Uterus (tissue), 3 donors: ENCODE measurements at regions not wholly inside any gene's neighbourhood (a gene's known extent, or its start where the extent isn't known, plus 50 kb on each side); places are given as distances from the start of the nearest gene placed in this dataset.
A peak's percentile ranks its signal among the peaks of the same experiment; 100 is the strongest.

ENCODE experiments used
- DNase-seq, 2 donors: peaks; one replicate each; pipeline ENCODE4 v3.0.0-alpha.2; 2019 to 2020
- H3K27ac ChIP-seq, 2 donors: fragments of 200-600 bp; sonication (generic); 1 replicate in 1 of 2; 2 replicates in 1 of 2; pipeline ENCODE4 v1.5.1; 2016 to 2018
- H3K27me3 ChIP-seq, 2 donors: fragments of 200-600 bp; sonication (generic); one replicate each; pipeline ENCODE4 v1.5.1; 2018 to 2019; ENCODE audit warnings: control low read depth in 1 of 2
- H3K36me3 ChIP-seq, 2 donors: fragments of 200-600 bp; sonication (generic); one replicate each; pipeline ENCODE4 v1.5.1; 2019; ENCODE audit warnings: control low read depth in 1 of 2
- H3K4me1 ChIP-seq, 2 donors: fragments of 200-600 bp; sonication (generic); one replicate each; pipeline ENCODE4 v1.5.1; 2018 to 2019; ENCODE audit warnings: control low read depth in 1 of 2
- H3K4me3 ChIP-seq, 2 donors: fragments of 200-600 bp; sonication (generic); 1 replicate in 1 of 2; 2 replicates in 1 of 2; pipeline ENCODE4 v1.5.1; 2018 to 2019; ENCODE audit warnings: mild to moderate bottlenecking in 1 of 2
- H3K9me3 ChIP-seq, 2 donors: fragments of 200-600 bp; sonication (generic); one replicate each; pipeline ENCODE4 v1.5.1; 2019; ENCODE audit warnings: control low read depth in 1 of 2
- CTCF ChIP-seq, 4 experiments: fragments of 200-600 bp in 2 of 4; fragments of 450-650 bp in 2 of 4; sonication (generic) in 2 of 4; IDR thresholded peaks; one replicate each; pipeline ENCODE4 v1.5.1; 2016 to 2019; ENCODE audit warnings: antibody characterized with exemption in 4 of 4, mild to moderate bottlenecking in 2 of 4, moderate library complexity in 1 of 4
- POLR2A ChIP-seq, 2 donors: fragments of 450-650 bp; IDR thresholded peaks; one replicate each; pipeline ENCODE4 v1.6.1; 2016; ENCODE audit warnings: antibody characterized with exemption in 2 of 2, mild to moderate bottlenecking in 1 of 2, moderate library complexity in 1 of 2
- intact Hi-C: fragments of 100-400 bp; cut with DNase I; formaldehyde crosslinking; loops from one replicate; pipeline ENCODE4 v1.15.1; 2023; ENCODE audit warnings: low total_unique reads
- donor health status: DM: yes; HTN: yes; CAD: no.

- no peaks in the 10 kb centered on the region for H3K36me3 ChIP-seq
- no peaks in the 10 kb centered on the region for H3K27me3 ChIP-seq
- intact Hi-C loops = no loop called here
- H3K4me1 ChIP-seq = no peaks in the 10 kb centered on the region
- H3K27ac ChIP-seq = no peak overlapping the region
- TF ChIP-seq POLR2A (IDR thresholded peaks at IDR 0.05) (no peak), CTCF (IDR thresholded peaks at IDR 0.05) (no peak)
- DNase-seq = no peak
- no peaks in the 10 kb centered on the region for H3K9me3 ChIP-seq
- no peak overlapping the region for H3K4me3 ChIP-seq
Measured at GRCh38 chr18:55912071-55912470, 324.1 kb upstream of the TCF4 start.

- TF ChIP-seq POLR2A (IDR thresholded peaks at IDR 0.05) (no peak), CTCF (IDR thresholded peaks at IDR 0.05) (no peak)
- no peaks in the 10 kb centered on the region for H3K27me3 ChIP-seq
- H3K4me3 ChIP-seq = no peak overlapping the region
- H3K4me1 ChIP-seq = no peaks in the 10 kb centered on the region
- H3K27ac ChIP-seq = no peak overlapping the region
- no peak for DNase-seq
- intact Hi-C loops = no loop called here
- H3K36me3 ChIP-seq = no peaks in the 10 kb centered on the region
- no peaks in the 10 kb centered on the region for H3K9me3 ChIP-seq
Measured at GRCh38 chr18:55910296-55910695, 322.3 kb upstream of the TCF4 start.

- Histone ChIP-seq H3K36me3 (no peaks in the 10 kb centered on the region), H3K27ac (no peak overlapping the region), H3K4me1 (no peaks in the 10 kb centered on the region), H3K4me3 (no peak overlapping the region), H3K9me3 (no peaks in the 10 kb centered on the region), H3K27me3 (no peaks in the 10 kb centered on the region)
- intact Hi-C loops = no loop called here
- DNase-seq = no peak
- TF ChIP-seq POLR2A (IDR thresholded peaks at IDR 0.05) (no peak), CTCF (IDR thresholded peaks at IDR 0.05) (no peak)
Measured at GRCh38 chr18:55908901-55909366, 320.9 kb upstream of the TCF4 start.

- TF ChIP-seq POLR2A (IDR thresholded peaks at IDR 0.05) (no peak), CTCF (IDR thresholded peaks at IDR 0.05) (no peak)
- H3K36me3 ChIP-seq = no peaks in the 10 kb centered on the region
- no peak overlapping the region for H3K4me3 ChIP-seq
- DNase-seq = peak in 1 of 2 donors; percentile 25
- intact Hi-C loops = no loop called here
- H3K27me3 ChIP-seq = no peaks in the 10 kb centered on the region
- H3K27ac ChIP-seq = peak overlapping the region; percentile 10 to 13
- no peaks in the 10 kb centered on the region for H3K9me3 ChIP-seq
- H3K4me1 ChIP-seq = no peaks in the 10 kb centered on the region
Measured at GRCh38 chr18:55907453-55908175, 319.6 kb upstream of the TCF4 start.

- no peak for DNase-seq
- no peaks in the 10 kb centered on the region for H3K27me3 ChIP-seq
- no peaks in the 10 kb centered on the region for H3K9me3 ChIP-seq
- H3K4me1 ChIP-seq = no peaks in the 10 kb centered on the region
- no peaks in the 10 kb centered on the region for H3K36me3 ChIP-seq
- H3K27ac ChIP-seq = peak overlapping the region in 1 of 2 donors; percentile 13
- no peak overlapping the region for H3K4me3 ChIP-seq
- TF ChIP-seq CTCF (IDR thresholded peaks at IDR 0.05) (no peak), POLR2A (IDR thresholded peaks at IDR 0.05) (no peak)
- intact Hi-C loops = no loop called here
Measured at GRCh38 chr18:55906536-55906935, 318.5 kb upstream of the TCF4 start.
